GM19043 (cell line): ENCODE measurements at regions not wholly inside any gene's neighbourhood (a gene's known extent, or its start where the extent isn't known, plus 50 kb on each side); places are given as distances from the start of the nearest gene placed in this dataset.

Experiments used
- ATAC-seq: cut with Tn5 transposase; IDR thresholded peaks from one replicate; pipeline ENCODE4 v1.9.1; 2021; ENCODE audit warnings: low read depth; ENCODE audit not compliant: unreplicated experiment

GRCh38 chr1:59218521-59219236, 78.2 kb upstream of the FGGY start:
- no peak for ATAC-seq

GRCh38 chr1:59219916-59220315, 77.0 kb upstream of the FGGY start:
- ATAC-seq: no peak

DNA sequence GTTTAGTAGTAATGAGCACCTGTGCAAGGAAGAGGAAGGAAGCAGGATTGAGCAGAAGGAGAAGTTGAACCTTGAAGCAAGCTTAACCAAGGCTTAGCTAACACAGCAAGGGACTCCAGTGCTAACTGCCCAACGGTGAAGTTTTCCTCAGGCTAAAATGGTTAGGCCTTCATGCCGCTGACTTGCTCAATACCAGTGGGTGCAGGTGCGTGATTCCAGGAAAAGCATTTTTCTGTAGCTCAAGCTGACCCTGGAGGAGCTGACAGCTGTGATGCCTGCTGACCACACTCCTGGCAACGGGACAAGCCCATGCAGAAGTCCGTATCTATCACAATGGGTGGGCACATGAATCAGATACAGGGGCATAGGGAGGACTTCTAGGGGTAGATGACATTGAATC, 76.5 kb upstream of the FGGY start:
- no peak for ATAC-seq

DNA sequence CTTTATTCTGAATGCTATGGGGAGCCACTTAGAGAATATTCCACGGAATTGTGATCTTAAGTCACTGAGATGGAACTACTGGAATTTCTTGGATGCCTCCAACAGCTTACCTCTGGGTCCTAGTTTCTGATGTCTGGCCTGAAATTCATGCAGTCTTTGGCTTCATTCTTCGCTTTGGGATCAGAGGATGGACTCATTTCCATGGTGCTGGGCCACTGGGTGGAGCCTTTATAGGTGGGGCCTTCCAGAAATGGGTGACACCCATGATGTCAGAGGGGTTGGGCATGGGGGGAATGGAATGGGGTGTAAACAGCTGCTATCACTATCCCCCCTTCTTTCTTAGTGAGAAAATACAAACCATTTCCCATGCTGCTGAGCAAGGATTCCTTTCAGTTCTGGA, 73.7 kb upstream of the FGGY start:
- no peak for ATAC-seq

- ATAC-seq: no peak
Observed at GRCh38 chr1:59223989-59224634, 72.8 kb upstream of the FGGY start.

DNA sequence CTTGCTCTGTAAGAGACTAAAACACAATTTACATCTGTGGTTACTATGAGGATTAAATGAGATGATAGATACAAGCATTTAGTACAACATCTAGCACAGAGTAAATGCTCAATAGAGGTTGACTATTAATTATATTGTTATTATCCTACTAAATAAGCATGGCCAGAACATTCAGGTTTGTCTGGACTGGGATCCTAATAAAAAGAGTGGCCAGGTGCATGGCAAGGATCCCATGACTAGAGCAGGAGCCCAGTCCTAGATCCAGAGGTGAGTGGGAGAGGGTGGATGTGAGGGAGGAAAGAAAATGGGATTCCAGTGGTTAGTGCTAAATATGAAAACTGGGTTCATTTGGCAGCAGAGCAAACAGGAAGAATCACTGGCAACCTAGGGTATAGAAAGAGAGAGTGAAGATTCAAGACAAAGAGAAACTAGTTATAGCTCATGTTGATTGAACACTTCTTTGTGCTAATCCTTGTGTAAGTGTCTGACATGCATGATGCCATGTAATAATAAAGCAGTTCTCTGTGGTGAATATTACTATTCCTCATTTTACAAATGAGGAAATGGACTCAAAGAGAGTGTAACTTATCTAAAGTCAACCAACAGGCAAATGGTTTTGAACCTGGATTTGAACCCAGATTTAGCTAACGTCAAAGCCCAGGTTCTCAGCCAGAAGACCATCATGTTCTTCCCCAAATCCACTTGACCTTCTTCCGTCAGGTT, 71.1 kb upstream of the FGGY start:
- no peak for ATAC-seq

GRCh38 chr1:59229138-59229537, 67.8 kb upstream of the FGGY start:
- no peak for ATAC-seq

DNA sequence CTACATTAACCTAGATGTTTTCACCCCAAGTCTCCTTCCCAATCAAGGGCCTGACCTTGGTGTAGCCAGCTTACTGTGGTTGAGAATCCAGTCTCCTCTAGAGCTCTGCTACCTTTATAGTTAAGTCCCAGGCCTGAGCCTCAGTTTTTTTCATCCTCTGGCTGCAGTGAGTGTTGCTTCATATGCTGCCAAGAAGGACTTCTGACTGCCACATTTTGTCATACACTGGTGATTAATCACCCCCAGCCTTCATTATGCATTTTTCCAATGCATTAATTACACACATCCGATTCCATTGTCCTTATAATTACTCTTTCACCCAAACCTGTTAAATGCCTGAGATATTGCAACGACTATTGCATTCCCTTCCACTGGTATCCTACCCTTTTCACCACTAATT, 66.3 kb upstream of the FGGY start:
- no peak for ATAC-seq

DNA sequence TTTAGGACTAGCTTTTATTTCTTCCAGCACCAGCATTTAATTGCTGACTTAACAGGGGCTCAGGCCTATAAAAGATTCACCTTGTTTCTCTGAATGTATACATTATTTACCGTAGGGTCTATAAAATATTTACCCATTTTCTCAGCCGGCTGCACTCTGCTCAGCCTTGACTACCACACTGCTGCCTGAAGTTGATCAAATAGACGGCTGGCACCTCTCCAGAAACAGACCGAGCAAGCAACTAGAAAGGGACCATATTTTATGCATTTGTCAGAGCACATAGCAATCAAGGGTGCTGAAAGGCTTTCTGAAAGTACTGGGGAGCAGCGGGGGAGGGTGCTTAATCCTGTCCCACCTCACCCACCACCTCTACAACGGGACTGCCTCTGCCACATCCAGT, 64.7 kb upstream of the FGGY start:
- ATAC-seq: no peak

- no peak for ATAC-seq
Observed at GRCh38 chr1:59233444-59233843, 63.5 kb upstream of the FGGY start.

GRCh38 chr1:59236721-59237545, 60.0 kb upstream of the FGGY start:
- no peak for ATAC-seq

DNA sequence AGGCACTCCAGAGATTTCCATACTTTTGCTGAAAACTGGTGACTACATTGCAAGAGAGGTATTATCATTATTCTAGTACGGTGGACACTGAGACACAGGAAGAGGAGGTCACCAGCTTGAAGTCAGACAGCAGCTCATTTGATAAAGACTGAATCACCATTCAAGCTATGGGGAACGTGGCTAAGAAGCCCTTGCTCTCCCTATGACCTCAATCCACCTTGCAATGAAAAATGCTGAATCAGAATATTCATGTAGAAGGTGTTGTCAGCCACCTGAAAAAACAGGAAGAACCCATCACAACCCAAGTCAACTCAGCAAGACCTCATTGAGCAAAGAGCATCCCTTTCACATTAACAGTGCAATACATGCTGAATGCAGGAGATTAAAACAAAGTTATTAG, 59.0 kb upstream of the FGGY start:
- ATAC-seq: no peak

GRCh38 chr1:59238333-59238934, 58.5 kb upstream of the FGGY start:
- no peak for ATAC-seq

DNA sequence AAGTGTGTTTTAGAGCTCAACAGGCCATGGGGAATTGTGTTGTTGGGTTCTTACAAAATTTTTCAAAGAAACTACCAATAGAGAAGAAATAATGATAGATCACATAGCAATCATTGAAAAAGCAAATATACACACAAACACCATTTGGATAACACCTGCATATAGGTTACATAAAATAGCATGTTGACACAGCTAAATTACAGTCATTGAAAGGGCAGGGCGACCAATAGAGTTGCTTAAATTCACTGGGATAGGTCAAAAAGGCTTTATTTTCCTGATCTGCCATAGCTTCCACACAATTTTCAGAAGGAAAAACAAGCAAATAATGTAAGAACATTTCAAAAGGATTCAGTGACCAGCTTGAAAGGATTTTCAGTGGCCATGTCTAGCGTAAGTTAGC, 57.9 kb upstream of the FGGY start:
- no peak for ATAC-seq

DNA sequence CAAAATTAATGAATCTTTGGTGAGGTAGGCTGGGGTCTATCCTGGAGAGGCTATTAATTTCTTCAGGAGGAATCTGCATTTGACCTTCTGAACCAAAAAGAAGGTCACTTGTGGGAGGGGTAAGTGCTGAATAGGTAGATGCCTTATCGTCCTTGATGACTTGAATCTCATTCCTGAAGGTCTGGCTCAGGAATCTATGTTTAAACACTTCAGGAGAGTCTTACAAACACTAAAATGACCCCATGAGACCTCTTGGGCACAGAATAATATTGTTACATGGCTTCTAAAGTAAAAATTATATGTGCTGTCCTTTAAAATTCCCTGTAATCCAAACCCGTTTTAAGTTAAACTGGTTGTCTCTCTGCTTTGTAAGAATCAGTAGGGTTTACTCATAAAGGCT, 55.0 kb upstream of the FGGY start:
- no peak for ATAC-seq

- ATAC-seq: no peak
Observed at GRCh38 chr1:59242370-59242769, 54.5 kb upstream of the FGGY start.

DNA sequence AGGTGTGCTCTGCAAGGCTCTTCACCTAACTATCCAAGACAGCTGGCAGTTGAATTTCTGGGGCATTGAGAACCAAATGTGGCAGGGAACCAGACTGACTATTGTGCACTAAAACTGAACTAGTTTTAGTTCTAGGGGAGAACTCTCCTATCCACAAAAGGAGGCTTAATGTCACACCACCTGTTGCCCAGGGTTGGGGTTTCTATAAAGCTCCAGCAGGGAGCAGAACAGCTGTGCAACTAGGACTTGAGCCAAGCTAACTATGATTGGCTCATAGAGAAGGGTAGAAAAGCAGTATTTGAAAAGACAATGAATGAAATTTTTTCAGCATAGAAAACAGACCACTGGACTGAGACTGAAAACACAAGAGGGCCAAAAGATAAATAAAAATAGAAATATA, 53.3 kb upstream of the FGGY start:
- ATAC-seq: no peak

DNA sequence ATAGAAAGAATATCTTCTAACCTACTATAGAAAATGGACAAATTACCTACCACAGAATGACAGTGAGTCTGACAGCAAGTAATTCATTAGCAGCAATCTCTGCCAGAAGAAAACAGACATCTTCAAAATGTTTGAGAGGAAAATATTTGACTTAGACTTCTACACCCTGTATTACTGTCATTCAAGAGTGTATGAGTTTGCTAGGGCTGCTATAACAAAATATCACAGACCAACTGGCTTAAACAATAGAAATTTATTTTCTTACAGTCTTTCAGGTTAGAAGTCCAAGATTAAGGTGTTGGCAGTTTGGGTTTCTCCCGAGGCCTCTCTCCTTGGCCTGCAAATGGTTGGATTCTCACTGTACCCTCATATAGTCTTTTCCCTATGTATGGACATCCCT, 52.9 kb upstream of the FGGY start:
- ATAC-seq: no peak

- no peak for ATAC-seq
Observed at GRCh38 chr1:59244891-59245290, 52.0 kb upstream of the FGGY start.
